GM21423 (cell line): ENCODE measurements at regions not wholly inside any gene's neighbourhood (a gene's known extent, or its start where the extent isn't known, plus 50 kb on each side); places are given as distances from the start of the nearest gene placed in this dataset.
"Not testable (repeated sequence)": the region's sequence is repeated elsewhere in the genome, so short reads cannot be mapped to it uniquely, and the experiment has no call there.

Experiments
- ATAC-seq: cut with Tn5 transposase; IDR thresholded peaks from one replicate; pipeline ENCODE4 v1.9.1; 2021; ENCODE audit warnings: mild to moderate bottlenecking, moderate library complexity; ENCODE audit not compliant: unreplicated experiment

DNA sequence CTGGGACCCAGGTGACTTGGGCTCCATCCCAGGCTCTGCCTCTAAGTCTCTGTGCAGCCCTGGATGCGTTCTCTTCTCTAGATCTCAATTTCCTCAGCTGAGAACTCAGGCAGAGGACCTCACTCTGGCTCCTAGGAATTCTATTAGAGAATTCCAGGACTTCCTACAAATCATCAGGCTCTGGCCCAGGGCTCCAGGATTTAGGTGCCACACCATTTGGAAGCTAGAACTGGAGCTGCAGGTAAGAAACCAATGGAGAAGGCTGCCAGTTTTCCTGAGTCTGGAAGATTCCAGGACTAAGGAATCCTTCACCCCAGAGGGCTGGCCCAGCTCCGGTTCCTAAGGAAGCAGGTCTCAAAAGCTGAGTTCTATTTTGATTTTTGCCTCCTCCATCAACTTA, 189.8 kb upstream of the CDH5 start:
- no peak for ATAC-seq

GRCh38 chr16:66176111-66176510, 190.4 kb upstream of the CDH5 start:
- ATAC-seq = no peak

DNA sequence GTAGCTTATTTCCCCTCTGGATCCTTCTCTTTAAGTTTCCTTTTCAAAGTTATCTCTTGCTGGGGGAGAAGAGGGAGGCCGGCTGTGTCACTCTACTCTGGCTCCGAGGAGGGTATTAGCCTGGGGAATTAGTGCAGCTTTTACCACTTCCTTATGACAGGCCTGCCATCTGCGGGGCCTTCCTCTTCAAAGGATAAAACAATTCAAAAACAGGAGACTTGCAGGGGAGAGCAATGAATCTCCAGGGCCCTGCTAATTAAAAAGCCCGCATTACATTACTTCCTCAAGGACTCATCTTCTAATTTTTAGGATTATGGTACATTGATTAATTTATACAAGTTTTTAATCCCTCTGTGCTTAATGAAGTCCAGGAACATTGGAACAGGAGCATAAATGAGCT, 190.9 kb upstream of the CDH5 start:
- ATAC-seq = no peak

DNA sequence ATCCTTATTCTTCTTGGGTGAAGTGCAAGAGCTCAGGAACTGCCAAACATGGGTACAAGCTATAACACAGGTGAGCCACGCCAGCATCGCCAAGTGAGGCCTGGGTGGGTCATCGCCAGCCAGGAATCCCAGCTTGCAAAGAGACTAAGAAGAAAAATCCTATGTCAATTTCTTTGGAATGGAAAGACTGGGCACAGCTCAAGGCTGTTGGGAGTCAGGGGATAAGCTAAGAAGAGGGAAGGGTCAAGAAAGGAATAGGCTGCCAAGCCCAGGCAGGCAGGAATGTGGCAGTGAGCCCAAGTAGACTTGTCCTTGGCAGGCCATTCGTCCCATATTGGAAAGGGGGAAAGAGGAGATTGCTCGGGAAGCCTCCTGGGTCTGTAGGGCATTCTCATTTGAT, 191.4 kb upstream of the CDH5 start:
- ATAC-seq = no peak

- ATAC-seq = not testable (repeated sequence)
Observed at GRCh38 chr16:66173796-66174195, 192.7 kb upstream of the CDH5 start.

GRCh38 chr16:66173181-66173580, 193.3 kb upstream of the CDH5 start:
- ATAC-seq = not testable (repeated sequence)

GRCh38 chr16:66172463-66172862, 194.0 kb upstream of the CDH5 start:
- ATAC-seq = no peak

GRCh38 chr16:66171578-66171977, 194.9 kb upstream of the CDH5 start:
- no peak for ATAC-seq

- no peak for ATAC-seq
Observed at GRCh38 chr16:66170989-66171388, 195.5 kb upstream of the CDH5 start.

DNA sequence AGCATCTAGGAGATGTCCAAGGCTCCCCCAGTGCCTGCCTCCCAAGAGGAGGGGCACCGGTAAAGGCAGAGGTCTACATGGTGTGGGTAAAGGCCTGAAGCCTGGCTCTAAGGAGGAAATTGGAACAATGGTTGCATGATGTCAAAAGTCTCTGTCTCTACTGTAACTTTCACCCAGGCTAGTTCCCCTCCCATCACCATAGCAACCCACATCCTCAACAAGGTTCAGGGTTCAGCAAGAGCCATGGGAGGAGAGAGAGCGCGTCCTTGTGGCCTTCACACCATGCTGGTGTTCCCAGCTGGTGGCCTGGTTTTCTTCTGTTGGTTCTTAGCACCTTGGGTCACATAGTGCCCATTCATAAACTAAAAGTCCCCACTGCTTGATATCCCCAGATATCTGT, 196.7 kb upstream of the CDH5 start:
- no peak for ATAC-seq

GRCh38 chr16:66168777-66169176, 197.7 kb upstream of the CDH5 start:
- ATAC-seq = no peak

DNA sequence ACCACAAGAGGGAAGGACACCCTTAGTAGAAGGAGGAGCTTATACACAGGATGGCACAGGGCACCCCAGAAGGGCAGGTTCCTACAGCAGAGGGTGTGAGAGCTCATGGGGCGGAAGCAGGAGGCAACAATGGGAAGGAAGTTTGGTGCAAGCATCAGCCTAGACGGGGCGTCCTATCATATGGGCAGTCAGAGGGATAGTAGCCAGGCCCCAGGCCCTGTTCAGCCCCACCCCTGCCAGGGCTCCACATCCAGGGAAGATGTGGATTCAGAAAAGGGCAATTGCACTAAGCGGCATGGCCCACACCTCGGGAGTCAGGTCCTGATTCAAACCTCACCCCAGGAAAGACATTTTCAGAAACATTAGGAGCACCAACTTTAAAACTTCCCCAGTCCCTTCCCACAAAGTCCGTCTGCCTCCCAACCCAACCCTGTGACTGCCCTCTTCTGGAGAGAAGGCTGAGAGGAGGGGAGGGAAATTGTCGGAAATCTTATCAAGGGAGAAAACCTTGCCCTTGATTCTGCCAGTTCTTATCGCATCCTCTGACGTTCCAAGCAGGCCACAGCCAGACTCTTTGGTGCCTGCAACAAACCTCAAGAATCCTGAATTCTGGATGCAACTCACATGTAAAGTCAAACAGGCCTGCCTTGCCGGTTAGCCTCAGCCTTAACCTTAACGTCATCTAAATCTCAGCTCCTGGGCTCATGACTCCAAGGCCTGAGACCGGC, 198.8 kb upstream of the CDH5 start:
- ATAC-seq = no peak

- no peak for ATAC-seq
Observed at GRCh38 chr16:66166490-66166889, 200.0 kb upstream of the CDH5 start.

DNA sequence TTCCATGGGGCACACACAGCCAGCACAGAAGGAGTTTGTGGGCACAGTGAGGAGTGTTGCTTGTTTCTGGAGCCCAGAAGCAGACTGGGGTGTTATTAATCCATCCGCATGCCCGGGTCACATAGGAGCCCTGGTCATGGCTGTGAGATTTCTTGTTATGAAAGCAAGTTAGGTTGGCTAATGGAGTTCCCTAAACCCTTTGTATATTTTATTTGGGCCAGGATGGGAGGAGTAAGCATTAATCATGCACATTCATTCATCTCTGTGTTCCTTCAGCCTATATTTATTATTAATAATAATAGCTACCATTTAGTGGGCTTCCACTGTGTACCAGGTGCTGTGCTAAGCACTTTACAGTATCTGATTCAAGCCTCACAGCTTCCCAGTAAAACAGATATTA, 200.6 kb upstream of the CDH5 start:
- ATAC-seq = no peak

GRCh38 chr16:66164581-66165247, 201.8 kb upstream of the CDH5 start:
- no peak for ATAC-seq

DNA sequence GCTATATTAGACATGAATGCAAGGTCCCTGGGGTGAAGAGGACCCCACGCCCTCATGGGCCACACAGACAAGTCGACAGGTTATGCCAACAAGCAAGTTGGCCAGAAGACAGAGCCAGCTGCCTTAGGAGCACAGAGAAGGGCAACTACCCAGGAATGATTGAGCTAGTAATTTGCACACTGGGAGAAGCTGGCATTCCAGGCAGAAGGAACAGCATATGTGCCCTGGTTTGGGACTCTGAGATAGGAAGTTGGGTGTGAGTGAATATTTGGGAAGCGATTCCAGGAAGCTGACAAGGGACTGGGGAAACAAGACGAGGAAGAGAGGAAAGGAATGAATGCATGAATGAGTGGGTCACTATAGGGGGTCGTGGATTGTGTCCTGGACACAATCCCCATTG, 203.7 kb upstream of the CDH5 start:
- no peak for ATAC-seq

DNA sequence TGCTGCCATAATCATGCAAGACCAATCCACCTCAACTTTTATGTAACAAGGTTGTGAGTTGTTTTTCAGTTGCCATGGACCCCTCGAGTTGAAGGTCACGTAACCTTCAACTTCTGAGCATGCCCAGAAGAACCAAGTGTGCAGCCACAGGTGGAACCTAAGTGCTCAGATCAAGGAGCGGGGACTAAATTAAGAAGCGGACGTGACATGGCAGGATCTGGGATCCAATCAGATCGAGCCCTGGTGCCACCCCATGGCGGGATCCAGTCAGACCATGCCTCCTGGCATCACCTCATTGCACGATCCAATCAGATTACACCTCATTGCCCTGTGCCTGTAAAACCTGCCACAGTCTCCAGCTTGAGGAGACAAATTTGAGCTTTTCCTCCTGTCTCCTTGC, 204.5 kb upstream of the CDH5 start:
- no peak for ATAC-seq

DNA sequence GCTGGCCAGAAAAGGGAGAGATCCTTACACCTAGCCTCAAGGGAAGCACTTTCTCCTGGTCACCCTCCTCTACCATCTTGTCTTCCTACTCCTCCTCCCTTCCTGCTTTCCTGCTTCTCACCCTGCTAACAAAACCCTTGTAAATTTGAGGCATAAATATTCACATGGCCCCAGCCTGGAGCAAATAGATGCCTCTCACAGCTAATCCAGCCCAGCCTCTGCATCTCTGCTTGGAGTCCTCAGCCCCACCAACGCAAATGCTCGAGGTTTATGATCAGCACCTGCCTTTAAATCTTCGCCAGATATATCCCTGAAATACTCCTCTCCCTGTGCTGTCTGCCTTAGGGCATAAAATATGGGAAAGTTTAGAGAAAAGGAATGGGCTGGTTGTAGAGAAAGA, 205.2 kb upstream of the CDH5 start:
- no peak for ATAC-seq

GRCh38 chr16:66159987-66160386, 206.5 kb upstream of the CDH5 start:
- ATAC-seq = no peak

DNA sequence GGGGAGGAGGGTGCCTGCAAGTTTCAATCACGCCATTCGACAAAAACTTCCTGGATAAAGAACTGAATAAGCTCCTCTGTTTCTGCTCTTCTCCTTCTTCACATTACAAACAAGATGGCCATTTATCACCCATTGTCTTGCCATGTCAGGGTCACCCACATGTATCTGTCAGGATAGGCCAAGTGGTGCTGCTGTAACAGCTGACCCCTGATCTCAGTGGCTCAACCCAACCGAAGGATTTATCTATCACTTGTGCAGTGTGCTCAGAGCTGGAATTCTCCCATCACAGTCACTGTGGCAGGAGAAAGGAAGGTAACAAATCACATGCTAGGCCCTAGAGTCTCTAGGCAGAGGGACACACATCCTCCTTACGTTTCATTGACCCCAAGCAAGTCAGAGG, 210.0 kb upstream of the CDH5 start:
- ATAC-seq = no peak

- ATAC-seq = no peak
Observed at GRCh38 chr16:66155933-66156332, 210.6 kb upstream of the CDH5 start.

GRCh38 chr16:66154801-66155200, 211.7 kb upstream of the CDH5 start:
- no peak for ATAC-seq
